ENCODE measurements at regions not wholly inside any gene's neighbourhood (a gene's known extent, or its start where the extent isn't known, plus 50 kb on each side); places are given as distances from the start of the nearest gene placed in this dataset.

GRCh38 chr9:113651896-113652295, 188.4 kb downstream of the RGS3 start:
- ChIA-PET POLR2A (interaction anchor here (1.3 kb wide), 1 partner anchor 128 kb away, joined by 3 read pairs; no protein-coding TSS in a partner anchor), CTCF (ENCODE audit: unreplicated experiment) (interaction anchor here (1.2 kb wide), 1 partner anchor 29 kb away, joined by 3 read pairs; no protein-coding TSS in a partner anchor)
- no peaks in the 10 kb centered on the region for H4K20me1 ChIP-seq (ENCODE audit: insufficient read depth, low read length)
- no peaks in the 10 kb centered on the region for H3K79me2 ChIP-seq (ENCODE audit: insufficient read depth, low read depth, low read length)
- H3K36me3 ChIP-seq (ENCODE audit: insufficient read depth, low read length): no peaks in the 10 kb centered on the region
- H3K4me2 ChIP-seq (ENCODE audit: low read length): no peak overlapping the region
- H3K27ac ChIP-seq (ENCODE audit: low read depth, low read length, poor library complexity, severe bottlenecking): no peak overlapping the region
- no peaks in the 10 kb centered on the region for H3K9me2 ChIP-seq (ENCODE audit: insufficient read depth, low read length)
- H3K4me1 ChIP-seq (ENCODE audit: insufficient read depth, low read length, poor library complexity, severe bottlenecking): no peaks in the 10 kb centered on the region
- no TSS peak for BruUV-seq (replicated peaks)
- intact Hi-C loops (cut with micrococcal nuclease; ENCODE audit: unreplicated experiment): no loop called here
- no peak overlapping the region for H3K4me3 ChIP-seq (ENCODE audit: low read depth, low read length, poor library complexity, severe bottlenecking)
- no peak overlapping the region for H2AFZ ChIP-seq (ENCODE audit: low read length)
- no peak for DNase-seq (ENCODE audit: low spot score)
- no peak for TF ChIP-seq CTCF (conservative IDR thresholded peaks at IDR 0.05; ENCODE audit: low read length)
- TF ChIP-seq EZH2phosphoT487 (IDR thresholded peaks at IDR 0.05; ENCODE audit: borderline replicate concordance, low read depth, low read length): no peak
- H3K9me3 ChIP-seq (ENCODE audit: low read length): no peaks in the 10 kb centered on the region

DNA sequence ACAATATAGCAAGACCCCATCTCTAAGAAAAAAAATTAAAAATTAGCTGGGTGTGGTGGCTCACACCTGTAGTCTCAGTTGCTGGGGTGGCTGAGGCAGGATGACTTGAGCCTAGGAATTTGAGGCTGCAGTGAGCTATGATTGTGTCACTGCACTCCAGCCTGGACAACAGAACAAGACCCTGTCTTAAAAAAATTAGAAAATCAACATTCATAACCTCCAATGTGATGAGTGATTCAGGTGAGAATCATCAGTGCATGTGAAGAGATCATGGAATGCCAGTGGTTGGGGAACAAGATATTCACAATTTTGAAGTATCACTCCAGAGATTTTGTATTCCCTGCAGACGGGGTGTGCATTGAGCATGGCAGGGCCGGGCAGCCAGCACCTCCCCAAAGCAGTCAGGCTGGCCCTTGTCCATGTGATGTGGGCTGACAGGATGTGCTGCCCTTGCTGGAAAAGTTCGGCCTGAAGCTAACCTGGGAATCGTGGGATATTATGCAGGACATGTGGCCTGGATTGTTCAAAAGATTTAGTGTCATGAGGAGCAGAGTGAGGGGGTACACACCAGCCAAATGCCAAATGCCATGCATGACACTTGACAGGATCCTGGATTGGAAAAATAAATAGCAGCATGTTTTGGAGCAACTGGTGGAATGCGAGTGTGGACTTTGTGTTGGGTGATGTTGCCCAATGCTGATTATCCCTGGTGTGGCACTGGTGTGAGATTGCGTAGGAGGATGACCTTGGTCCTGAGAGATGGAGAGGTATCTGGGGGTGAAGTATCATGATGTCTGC, 189.0 kb downstream of the RGS3 start:
- BruUV-seq (replicated peaks): no TSS peak
- Histone ChIP-seq H3K9me3 (ENCODE audit: low read length) (no peaks in the 10 kb centered on the region), H3K4me2 (ENCODE audit: low read length) (no peak overlapping the region), H4K20me1 (ENCODE audit: insufficient read depth, low read length) (no peaks in the 10 kb centered on the region), H3K9me2 (ENCODE audit: insufficient read depth, low read length) (no peaks in the 10 kb centered on the region), H2AFZ (ENCODE audit: low read length) (no peak overlapping the region), H3K27ac (ENCODE audit: low read depth, low read length, poor library complexity, severe bottlenecking) (no peak overlapping the region), H3K36me3 (ENCODE audit: insufficient read depth, low read length) (no peaks in the 10 kb centered on the region), H3K4me1 (ENCODE audit: insufficient read depth, low read length, poor library complexity, severe bottlenecking) (no peaks in the 10 kb centered on the region), H3K4me3 (ENCODE audit: low read depth, low read length, poor library complexity, severe bottlenecking) (no peak overlapping the region), H3K79me2 (ENCODE audit: insufficient read depth, low read depth, low read length) (no peaks in the 10 kb centered on the region)
- no peak for TF ChIP-seq CTCF (conservative IDR thresholded peaks at IDR 0.05; ENCODE audit: low read length)
- no peak for TF ChIP-seq EZH2phosphoT487 (IDR thresholded peaks at IDR 0.05; ENCODE audit: borderline replicate concordance, low read depth, low read length)
- ChIA-PET POLR2A (interaction anchor here (1.3 kb wide), 1 partner anchor 128 kb away, joined by 3 read pairs; no protein-coding TSS in a partner anchor), CTCF (ENCODE audit: unreplicated experiment) (no interaction called here)
- DNase-seq (ENCODE audit: low spot score): no peak
- intact Hi-C loops (cut with micrococcal nuclease; ENCODE audit: unreplicated experiment): no loop called here
